ENCODE measurements at regions not wholly inside any gene's neighbourhood (a gene's known extent, or its start where the extent isn't known, plus 50 kb on each side); places are given as distances from the start of the nearest gene placed in this dataset.
"Not testable (repeated sequence)": the region's sequence is repeated elsewhere in the genome, so short reads cannot be mapped to it uniquely, and the experiment has no call there.

- TF ChIP-seq, protein P1, sequence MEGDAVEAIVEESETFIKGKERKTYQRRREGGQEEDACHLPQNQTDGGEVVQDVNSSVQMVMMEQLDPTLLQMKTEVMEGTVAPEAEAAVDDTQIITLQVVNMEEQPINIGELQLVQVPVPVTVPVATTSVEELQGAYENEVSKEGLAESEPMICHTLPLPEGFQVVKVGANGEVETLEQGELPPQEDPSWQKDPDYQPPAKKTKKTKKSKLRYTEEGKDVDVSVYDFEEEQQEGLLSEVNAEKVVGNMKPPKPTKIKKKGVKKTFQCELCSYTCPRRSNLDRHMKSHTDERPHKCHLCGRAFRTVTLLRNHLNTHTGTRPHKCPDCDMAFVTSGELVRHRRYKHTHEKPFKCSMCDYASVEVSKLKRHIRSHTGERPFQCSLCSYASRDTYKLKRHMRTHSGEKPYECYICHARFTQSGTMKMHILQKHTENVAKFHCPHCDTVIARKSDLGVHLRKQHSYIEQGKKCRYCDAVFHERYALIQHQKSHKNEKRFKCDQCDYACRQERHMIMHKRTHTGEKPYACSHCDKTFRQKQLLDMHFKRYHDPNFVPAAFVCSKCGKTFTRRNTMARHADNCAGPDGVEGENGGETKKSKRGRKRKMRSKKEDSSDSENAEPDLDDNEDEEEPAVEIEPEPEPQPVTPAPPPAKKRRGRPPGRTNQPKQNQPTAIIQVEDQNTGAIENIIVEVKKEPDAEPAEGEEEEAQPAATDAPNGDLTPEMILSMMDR (IDR thresholded peaks at IDR 0.05) = not testable (repeated sequence)
- not testable (repeated sequence) for TF ChIP-seq POLR2AphosphoS5 (IDR thresholded peaks at IDR 0.05; ENCODE audit: insufficient read depth in 1 of 2, low read depth in 1 of 2)
Observed at GRCh38 chr4:126771618-126772017, 861.1 kb upstream of the INTU start.
